Activated naive CD4-positive, alpha-beta T cell treated with Interleukin-2 at 50 U/mL for 16 hours (primary cell): ENCODE measurements at regions not wholly inside any gene's neighbourhood (a gene's known extent, or its start where the extent isn't known, plus 50 kb on each side); places are given as distances from the start of the nearest gene placed in this dataset.
"Not testable (repeated sequence)": the region's sequence is repeated elsewhere in the genome, so short reads cannot be mapped to it uniquely, and the experiment has no call there.

Source experiments
- DNase-seq: peaks from one replicate; pipeline ENCODE4 v3.0.0-alpha.2; 2020

GRCh38 chr5:91754990-91755389 lies 371.9 kb upstream of the ARRDC3 start:
- no peak for DNase-seq

- DNase-seq = not testable (repeated sequence)
Observed at GRCh38 chr5:91744470-91744869, 361.4 kb upstream of the ARRDC3 start.

GRCh38 chr5:91742550-91742949 lies 359.4 kb upstream of the ARRDC3 start:
- no peak for DNase-seq

- no peak for DNase-seq
Observed at GRCh38 chr5:91741764-91742505, 358.8 kb upstream of the ARRDC3 start.

- DNase-seq = no peak
Observed at GRCh38 chr5:91730026-91730425, 346.9 kb upstream of the ARRDC3 start.

DNA sequence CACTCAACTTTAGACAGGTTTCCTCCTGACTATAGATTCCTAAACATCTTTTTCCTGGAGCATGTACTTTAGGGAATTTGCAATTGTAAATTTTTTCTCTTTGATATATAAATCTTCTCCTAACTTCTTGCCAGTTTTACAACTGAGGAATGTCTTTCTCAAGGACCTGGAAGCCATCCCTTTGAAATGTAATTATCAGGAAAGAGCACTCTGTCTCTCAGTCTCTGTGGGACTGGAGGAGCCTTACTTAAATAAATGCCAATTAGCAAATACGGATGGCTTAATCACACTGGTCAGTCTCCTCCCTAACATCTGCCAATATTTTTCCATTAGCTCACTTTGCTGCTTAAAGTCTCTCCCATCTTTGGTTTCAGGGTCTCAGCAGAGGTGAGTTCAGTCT lies 344.3 kb upstream of the ARRDC3 start:
- DNase-seq = no peak

- DNase-seq = no peak
Observed at GRCh38 chr5:91722736-91723467, 339.8 kb upstream of the ARRDC3 start.

GRCh38 chr5:91712718-91713117 lies 329.6 kb upstream of the ARRDC3 start:
- no peak for DNase-seq

DNA sequence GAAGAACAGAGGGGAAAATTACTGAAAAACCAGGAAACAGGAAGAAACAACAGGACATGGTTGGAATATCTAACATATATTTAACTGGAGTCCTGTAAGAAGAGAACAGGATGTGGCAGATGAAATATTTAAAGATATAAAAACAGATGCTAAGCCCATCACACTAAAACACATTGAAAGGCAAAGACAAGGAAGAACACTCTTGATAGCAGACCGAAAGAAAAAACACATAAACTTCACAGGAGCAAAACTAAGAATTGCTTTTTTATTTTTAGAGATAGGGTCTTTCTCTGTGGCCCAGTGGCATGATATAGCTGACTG lies 324.4 kb upstream of the ARRDC3 start:
- no peak for DNase-seq

- no peak for DNase-seq
Observed at GRCh38 chr5:91706785-91707520, 323.8 kb upstream of the ARRDC3 start.

DNA sequence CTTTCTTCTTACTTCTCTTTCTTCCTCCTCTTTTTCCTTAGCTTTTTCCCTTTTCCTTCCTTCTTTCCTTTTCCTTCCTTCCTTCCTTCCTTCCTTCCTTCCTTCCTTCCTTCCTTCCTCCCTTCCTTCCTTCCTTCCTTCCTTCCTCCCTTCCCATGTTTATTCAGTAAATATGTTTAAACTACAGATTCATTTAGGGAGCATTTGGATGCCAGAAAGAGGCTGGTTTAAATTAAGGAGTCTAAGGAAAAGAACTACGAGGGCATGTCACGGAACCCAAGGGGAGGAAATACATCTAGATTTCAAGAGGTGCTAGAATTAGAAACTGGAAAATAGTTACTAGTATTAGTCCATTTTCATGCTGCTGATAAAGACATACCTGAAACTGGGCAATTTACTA lies 320.0 kb upstream of the ARRDC3 start:
- no peak for DNase-seq

DNA sequence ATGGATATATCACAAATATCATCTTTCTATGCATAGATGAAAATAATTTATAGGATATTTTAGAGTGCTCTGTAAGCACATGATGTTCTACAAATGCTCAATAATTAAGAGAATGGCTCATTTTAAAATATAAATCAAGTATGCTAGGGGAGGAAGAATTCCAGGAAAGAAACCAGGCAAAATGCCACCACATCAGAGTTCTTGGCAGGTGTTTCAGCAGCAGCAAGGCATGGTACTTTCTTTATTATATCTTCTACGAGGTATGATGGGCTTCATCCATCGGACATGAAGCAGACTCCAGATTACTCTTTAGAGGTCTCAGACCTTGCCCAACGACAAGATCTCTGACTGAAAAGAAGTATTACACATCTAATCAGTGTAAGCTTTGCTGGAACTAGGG lies 316.3 kb upstream of the ARRDC3 start:
- no peak for DNase-seq

DNA sequence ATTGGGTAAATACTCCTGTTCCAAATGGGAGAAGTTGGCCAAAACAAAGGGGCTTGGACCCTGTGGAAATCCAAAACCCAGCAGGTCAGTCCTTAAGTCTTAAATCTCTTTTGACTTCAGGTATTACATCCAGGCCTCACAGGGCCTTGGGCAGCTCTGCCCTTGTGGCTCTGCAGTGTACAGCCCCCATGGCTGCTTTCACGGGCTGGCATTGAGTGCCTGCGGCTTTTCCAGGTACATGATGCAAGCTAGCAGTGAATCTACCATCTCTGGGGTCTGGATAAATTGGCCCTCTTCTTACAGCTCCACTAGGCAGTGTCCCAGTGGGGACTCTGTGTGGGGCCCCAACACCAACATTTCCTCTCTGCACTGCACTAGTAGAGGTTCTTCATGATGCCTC lies 308.5 kb upstream of the ARRDC3 start:
- DNase-seq = no peak

- DNase-seq = no peak
Observed at GRCh38 chr5:91690921-91691320, 307.8 kb upstream of the ARRDC3 start.

GRCh38 chr5:91687430-91687829 lies 304.3 kb upstream of the ARRDC3 start:
- DNase-seq = no peak

GRCh38 chr5:91684625-91685024 lies 301.5 kb upstream of the ARRDC3 start:
- DNase-seq = no peak

DNA sequence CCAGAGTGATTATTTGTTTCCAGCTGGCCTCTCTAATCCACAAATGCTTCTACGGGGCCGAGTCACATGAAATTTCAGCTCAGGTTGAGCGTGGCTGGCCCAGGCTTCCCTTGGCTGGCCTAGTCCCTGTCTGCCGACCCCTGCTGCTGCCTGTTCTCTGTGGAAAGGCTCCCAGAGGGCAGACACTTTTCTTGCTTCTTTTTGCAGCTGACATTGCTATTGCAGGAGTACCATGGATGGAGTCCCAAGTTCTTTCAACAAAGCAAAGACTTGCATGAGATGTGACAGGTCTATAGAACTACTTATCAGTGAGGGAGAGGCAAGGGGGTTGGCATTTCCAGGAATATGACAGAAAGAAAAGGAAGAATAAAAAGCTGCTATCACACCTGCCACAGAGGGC lies 287.4 kb upstream of the ARRDC3 start:
- DNase-seq = no peak

- no peak for DNase-seq
Observed at GRCh38 chr5:91670122-91670521, 287.0 kb upstream of the ARRDC3 start.

DNA sequence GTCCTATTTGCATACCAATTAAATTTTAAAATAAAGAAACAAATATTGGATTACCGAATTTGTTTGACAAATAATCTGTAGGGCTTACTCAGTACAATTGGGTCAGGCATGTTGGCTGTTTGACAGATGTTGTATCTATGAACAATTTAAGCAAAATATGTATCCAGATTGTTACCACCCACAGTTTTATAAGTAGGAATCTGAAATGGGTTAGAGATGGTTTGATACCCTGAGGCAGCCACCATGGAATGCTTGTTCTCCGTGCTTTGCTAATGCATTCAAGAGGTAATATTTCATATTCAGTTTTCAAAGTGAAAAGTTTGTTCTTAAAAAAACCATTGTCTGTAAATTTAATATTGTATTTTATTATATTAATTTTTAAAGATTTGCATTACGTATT lies 285.1 kb upstream of the ARRDC3 start:
- no peak for DNase-seq

DNA sequence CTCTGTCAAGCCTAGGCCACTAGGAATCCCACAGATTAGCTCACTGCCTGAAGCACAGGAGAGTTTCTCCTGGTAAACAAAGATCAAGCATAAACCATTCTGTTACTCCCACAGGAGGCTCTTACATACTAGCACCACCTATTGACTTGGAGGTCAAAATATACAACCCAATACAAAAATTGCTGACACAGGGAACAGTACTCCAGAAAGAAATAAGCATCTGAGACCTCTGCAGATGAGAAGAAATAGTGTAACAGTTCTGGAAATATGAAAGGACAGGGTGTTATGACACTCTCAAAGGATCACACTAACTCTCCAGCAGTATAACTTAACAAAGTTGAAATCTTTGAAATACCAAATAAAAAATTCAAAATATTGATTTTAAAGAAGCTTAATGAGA lies 269.6 kb upstream of the ARRDC3 start:
- DNase-seq = no peak

DNA sequence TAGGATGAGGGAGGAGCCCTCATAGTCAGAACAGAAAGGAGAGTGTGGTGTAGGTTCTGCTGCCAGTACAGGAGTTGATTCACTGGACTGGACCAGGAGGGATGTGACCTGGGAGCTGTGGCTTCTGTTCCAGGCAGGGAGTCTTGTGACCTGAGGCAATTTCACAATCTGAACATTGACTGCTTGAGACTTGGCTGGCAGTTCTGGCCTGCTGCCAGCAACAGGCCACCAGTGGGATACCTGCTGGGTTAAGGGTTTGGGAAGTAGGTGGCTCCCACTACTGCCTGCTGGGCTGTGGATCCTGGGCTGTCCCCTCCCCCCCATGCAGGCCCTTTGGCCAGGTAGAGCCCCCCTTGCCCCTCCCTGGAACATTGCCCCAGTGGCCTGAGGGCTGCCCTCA lies 268.6 kb upstream of the ARRDC3 start:
- DNase-seq = no peak

GRCh38 chr5:91645347-91645746 lies 262.2 kb upstream of the ARRDC3 start:
- DNase-seq = no peak

GRCh38 chr5:91643797-91644196 lies 260.7 kb upstream of the ARRDC3 start:
- no peak for DNase-seq

GRCh38 chr5:91642581-91642980 lies 259.5 kb upstream of the ARRDC3 start:
- no peak for DNase-seq
